ENCODE measurements at regions not wholly inside any gene's neighbourhood (a gene's known extent, or its start where the extent isn't known, plus 50 kb on each side); places are given as distances from the start of the nearest gene placed in this dataset.

DNA sequence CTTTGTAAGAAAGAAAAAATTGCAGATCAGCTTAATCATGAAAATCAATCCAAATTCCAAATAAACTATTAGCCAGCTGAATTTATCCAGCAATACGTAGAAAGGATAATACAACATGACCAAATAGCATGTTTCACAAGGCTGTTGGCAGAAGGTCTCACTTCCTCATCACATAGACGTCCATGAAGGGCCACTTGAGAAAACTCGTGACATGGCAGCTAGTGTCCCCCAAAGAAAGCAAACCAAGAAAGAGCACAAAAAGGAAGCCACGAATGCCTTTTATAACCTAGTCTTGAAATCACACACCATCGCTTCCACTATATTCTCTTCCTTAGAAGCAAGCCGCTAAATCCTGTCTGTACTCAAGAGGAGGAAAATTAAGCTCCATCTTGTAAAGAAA is 105.6 kb upstream of the NRBF2 start:
- TF ChIP-seq, protein P1, sequence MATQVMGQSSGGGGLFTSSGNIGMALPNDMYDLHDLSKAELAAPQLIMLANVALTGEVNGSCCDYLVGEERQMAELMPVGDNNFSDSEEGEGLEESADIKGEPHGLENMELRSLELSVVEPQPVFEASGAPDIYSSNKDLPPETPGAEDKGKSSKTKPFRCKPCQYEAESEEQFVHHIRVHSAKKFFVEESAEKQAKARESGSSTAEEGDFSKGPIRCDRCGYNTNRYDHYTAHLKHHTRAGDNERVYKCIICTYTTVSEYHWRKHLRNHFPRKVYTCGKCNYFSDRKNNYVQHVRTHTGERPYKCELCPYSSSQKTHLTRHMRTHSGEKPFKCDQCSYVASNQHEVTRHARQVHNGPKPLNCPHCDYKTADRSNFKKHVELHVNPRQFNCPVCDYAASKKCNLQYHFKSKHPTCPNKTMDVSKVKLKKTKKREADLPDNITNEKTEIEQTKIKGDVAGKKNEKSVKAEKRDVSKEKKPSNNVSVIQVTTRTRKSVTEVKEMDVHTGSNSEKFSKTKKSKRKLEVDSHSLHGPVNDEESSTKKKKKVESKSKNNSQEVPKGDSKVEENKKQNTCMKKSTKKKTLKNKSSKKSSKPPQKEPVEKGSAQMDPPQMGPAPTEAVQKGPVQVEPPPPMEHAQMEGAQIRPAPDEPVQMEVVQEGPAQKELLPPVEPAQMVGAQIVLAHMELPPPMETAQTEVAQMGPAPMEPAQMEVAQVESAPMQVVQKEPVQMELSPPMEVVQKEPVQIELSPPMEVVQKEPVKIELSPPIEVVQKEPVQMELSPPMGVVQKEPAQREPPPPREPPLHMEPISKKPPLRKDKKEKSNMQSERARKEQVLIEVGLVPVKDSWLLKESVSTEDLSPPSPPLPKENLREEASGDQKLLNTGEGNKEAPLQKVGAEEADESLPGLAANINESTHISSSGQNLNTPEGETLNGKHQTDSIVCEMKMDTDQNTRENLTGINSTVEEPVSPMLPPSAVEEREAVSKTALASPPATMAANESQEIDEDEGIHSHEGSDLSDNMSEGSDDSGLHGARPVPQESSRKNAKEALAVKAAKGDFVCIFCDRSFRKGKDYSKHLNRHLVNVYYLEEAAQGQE (IDR thresholded peaks at IDR 0.05; ENCODE audit: insufficient read depth in 1 of 2, low read depth in 2 of 2, low read length in 1 of 2): no peak
- TF ChIP-seq, protein P2, sequence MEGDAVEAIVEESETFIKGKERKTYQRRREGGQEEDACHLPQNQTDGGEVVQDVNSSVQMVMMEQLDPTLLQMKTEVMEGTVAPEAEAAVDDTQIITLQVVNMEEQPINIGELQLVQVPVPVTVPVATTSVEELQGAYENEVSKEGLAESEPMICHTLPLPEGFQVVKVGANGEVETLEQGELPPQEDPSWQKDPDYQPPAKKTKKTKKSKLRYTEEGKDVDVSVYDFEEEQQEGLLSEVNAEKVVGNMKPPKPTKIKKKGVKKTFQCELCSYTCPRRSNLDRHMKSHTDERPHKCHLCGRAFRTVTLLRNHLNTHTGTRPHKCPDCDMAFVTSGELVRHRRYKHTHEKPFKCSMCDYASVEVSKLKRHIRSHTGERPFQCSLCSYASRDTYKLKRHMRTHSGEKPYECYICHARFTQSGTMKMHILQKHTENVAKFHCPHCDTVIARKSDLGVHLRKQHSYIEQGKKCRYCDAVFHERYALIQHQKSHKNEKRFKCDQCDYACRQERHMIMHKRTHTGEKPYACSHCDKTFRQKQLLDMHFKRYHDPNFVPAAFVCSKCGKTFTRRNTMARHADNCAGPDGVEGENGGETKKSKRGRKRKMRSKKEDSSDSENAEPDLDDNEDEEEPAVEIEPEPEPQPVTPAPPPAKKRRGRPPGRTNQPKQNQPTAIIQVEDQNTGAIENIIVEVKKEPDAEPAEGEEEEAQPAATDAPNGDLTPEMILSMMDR (IDR thresholded peaks at IDR 0.05): no peak
